Natural killer cell (primary cell): ENCODE measurements at regions not wholly inside any gene's neighbourhood (a gene's known extent, or its start where the extent isn't known, plus 50 kb on each side); places are given as distances from the start of the nearest gene placed in this dataset.

Experiments
- ATAC-seq, 3 donors: fragments of 150-1000 bp in 2 of 3; fragments of 200-7000 bp in 1 of 3; cut with Tn5 transposase; 1 replicate in 1 of 3; 2 replicates in 2 of 3; pipeline ENCODE4 v1.10.0; 2021; ENCODE audit warnings: mild to moderate bottlenecking in 2 of 3, moderate library complexity in 2 of 3
- DNase-seq, 2 donors: peaks; one replicate each; pipeline versions ENCODE4 v3.0.0 to v3.0.0-alpha.2; 2013 to 2021; ENCODE audit warnings: mixed read lengths in 1 of 2
- H3K27ac ChIP-seq: one replicate; pipeline ENCODE4 v1.5.1; 2013; ENCODE audit warnings: mild to moderate bottlenecking, low read length
- H3K27me3 ChIP-seq: one replicate; pipeline ENCODE4 v1.6.1; 2013; ENCODE audit warnings: low read length; ENCODE audit not compliant: control insufficient read depth, insufficient read depth
- H3K36me3 ChIP-seq: one replicate; pipeline ENCODE4 v1.6.1; 2013; ENCODE audit warnings: low read length; ENCODE audit not compliant: control insufficient read depth, insufficient read depth
- H3K4me1 ChIP-seq: one replicate; pipeline ENCODE4 v1.6.1; 2013; ENCODE audit warnings: low read length; ENCODE audit not compliant: control insufficient read depth, insufficient read depth
- H3K4me3 ChIP-seq: one replicate; pipeline ENCODE4 v1.5.1; 2013; ENCODE audit warnings: low read length
- H3K9me3 ChIP-seq: one replicate; pipeline ENCODE4 v1.6.1; 2013; ENCODE audit warnings: low read length; ENCODE audit not compliant: control insufficient read depth, insufficient read depth
- H3K27ac Mint-ChIP-seq, 2 donors: one replicate each; pipeline ENCODE4 v1.8.0; 2022; ENCODE audit warnings: mild to moderate bottlenecking in 2 of 2, mixed read lengths in 2 of 2, moderate library complexity in 1 of 2
- H3K27me3 Mint-ChIP-seq, 2 donors: one replicate each; pipeline ENCODE4 v1.8.0; 2022; ENCODE audit warnings: low read depth in 2 of 2, mixed read lengths in 2 of 2
- H3K36me3 Mint-ChIP-seq: one replicate; pipeline ENCODE4 v1.8.0; 2022; ENCODE audit warnings: mixed read lengths
- H3K4me1 Mint-ChIP-seq, 2 donors: one replicate each; pipeline ENCODE4 v1.8.0; 2022; ENCODE audit warnings: mixed read lengths in 2 of 2
- H3K4me3 Mint-ChIP-seq: one replicate; pipeline ENCODE4 v1.8.0; 2022; ENCODE audit warnings: mild to moderate bottlenecking, moderate library complexity, mixed read lengths
- H3K9me3 Mint-ChIP-seq, 2 donors: one replicate each; pipeline ENCODE4 v1.8.0; 2022; ENCODE audit warnings: mixed read lengths in 2 of 2
- CTCF ChIP-seq: fragments of 200-600 bp; IDR thresholded peaks from one replicate; pipeline ENCODE4 v1.8.0; 2022; ENCODE audit warnings: antibody characterized with exemption
- WGBS: methylation state at CpG from one replicate; pipeline ENCODE4 v1.1.7; 2013; ENCODE audit warnings: missing lambda C conversion rate; ENCODE audit not compliant: insufficient coverage; 5-methylcytosine and 5-hydroxymethylcytosine counted together
- intact Hi-C: fragments of 100-400 bp; cut with micrococcal nuclease; formaldehyde crosslinking; loops from one replicate; pipeline ENCODE4 v1.14.2; 2022

GRCh38 chr2:145649061-145649460 lies 1129.1 kb upstream of the ZEB2 start:
- DNase-seq (no peak), ATAC-seq (no peak)
- 100% methylated on average over 1 of the region's 4 CpGs for WGBS
- intact Hi-C loops: no loop called here
- H3K27me3 Mint-ChIP-seq: no peaks in the 10 kb centered on the region
- Histone ChIP-seq H3K27me3 (no peaks in the 10 kb centered on the region), H3K9me3 (no peaks in the 10 kb centered on the region), H3K4me3 (no peak overlapping the region), H3K36me3 (no peaks in the 10 kb centered on the region), H3K4me1 (no peaks in the 10 kb centered on the region), H3K27ac (no peak overlapping the region)
- no peak overlapping the region for H3K4me3 Mint-ChIP-seq
- no peaks in the 10 kb centered on the region for H3K9me3 Mint-ChIP-seq
- no peaks in the 10 kb centered on the region for H3K36me3 Mint-ChIP-seq
- no peak overlapping the region for H3K27ac Mint-ChIP-seq
- no peak for TF ChIP-seq CTCF
- H3K4me1 Mint-ChIP-seq: no peaks in the 10 kb centered on the region

DNA sequence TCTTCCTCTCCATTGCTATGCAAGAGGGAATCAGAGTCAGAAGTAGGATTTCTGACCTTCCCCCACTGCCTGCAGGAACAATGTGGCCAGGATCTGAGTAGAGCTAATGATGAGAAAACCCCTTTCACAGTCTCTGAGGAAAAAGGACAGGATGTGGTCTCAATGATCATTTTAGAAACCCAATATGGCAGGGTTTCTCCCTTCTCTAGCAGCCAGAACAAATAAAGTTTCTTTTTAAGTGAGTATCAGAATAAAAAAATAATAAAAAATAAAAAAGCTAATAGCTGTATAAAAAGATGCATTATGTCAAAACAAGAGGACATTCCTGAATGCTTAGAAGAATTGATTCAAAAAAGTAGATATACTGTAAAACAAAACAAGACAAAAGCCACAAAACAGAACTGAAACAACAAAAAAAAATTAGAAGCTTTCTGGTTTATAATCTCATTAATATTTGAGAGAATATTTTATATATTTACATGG lies 1124.9 kb upstream of the ZEB2 start:
- no peaks in the 10 kb centered on the region for H3K4me1 Mint-ChIP-seq
- Histone ChIP-seq H3K27ac (no peak overlapping the region), H3K36me3 (no peaks in the 10 kb centered on the region), H3K4me3 (no peak overlapping the region), H3K27me3 (no peaks in the 10 kb centered on the region), H3K4me1 (no peaks in the 10 kb centered on the region), H3K9me3 (no peaks in the 10 kb centered on the region)
- H3K27ac Mint-ChIP-seq: no peak overlapping the region
- intact Hi-C loops: no loop called here
- H3K36me3 Mint-ChIP-seq: no peaks in the 10 kb centered on the region
- DNase-seq (no peak), ATAC-seq (no peak)
- no peaks in the 10 kb centered on the region for H3K27me3 Mint-ChIP-seq
- H3K4me3 Mint-ChIP-seq: no peak overlapping the region
- no peak for TF ChIP-seq CTCF
- no peaks in the 10 kb centered on the region for H3K9me3 Mint-ChIP-seq

DNA sequence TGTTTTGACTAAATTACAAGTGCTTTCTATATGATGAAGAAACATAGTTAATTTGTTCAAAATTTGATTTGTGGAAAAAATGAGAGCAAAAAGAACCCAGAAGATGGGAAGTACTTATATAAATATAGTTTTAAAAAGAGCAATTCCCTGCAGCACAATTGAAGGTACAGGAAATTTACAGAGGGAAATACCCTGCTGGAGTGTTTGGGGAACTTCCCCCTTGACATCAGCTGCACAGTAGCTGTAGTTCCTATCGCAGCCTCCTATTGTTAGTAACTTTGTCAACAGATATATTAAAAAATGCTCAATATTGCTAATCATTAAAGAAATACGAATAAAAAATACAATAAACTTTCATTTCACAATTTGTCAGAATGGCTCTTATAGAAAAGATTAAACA lies 1118.8 kb upstream of the ZEB2 start:
- no peaks in the 10 kb centered on the region for H3K27me3 Mint-ChIP-seq
- no peaks in the 10 kb centered on the region for H3K4me1 Mint-ChIP-seq
- TF ChIP-seq CTCF: no peak
- Histone ChIP-seq H3K36me3 (no peaks in the 10 kb centered on the region), H3K4me1 (no peaks in the 10 kb centered on the region), H3K4me3 (no peak overlapping the region), H3K9me3 (no peaks in the 10 kb centered on the region), H3K27ac (no peak overlapping the region), H3K27me3 (no peaks in the 10 kb centered on the region)
- ATAC-seq (no peak), DNase-seq (no peak)
- WGBS: no CpG with 5 or more reads among the region's 2 CpGs
- H3K9me3 Mint-ChIP-seq: peaks cover 0 to 2% of the 10 kb centered on the region in 2 donors
- no peak overlapping the region for H3K27ac Mint-ChIP-seq
- no peak overlapping the region for H3K4me3 Mint-ChIP-seq
- H3K36me3 Mint-ChIP-seq: no peaks in the 10 kb centered on the region
- intact Hi-C loops: no loop called here

GRCh38 chr2:145635706-145636427 lies 1115.9 kb upstream of the ZEB2 start:
- no peak for TF ChIP-seq CTCF
- no peak for DNase-seq
- Histone ChIP-seq H3K27me3 (no peaks in the 10 kb centered on the region), H3K4me1 (no peaks in the 10 kb centered on the region), H3K36me3 (no peaks in the 10 kb centered on the region), H3K27ac (no peak overlapping the region), H3K4me3 (no peak overlapping the region), H3K9me3 (no peaks in the 10 kb centered on the region)
- H3K4me3 Mint-ChIP-seq: no peak overlapping the region
- peaks cover 0 to 4% of the 10 kb centered on the region in 2 donors for H3K9me3 Mint-ChIP-seq
- no peaks in the 10 kb centered on the region for H3K27me3 Mint-ChIP-seq
- no peak overlapping the region for H3K27ac Mint-ChIP-seq
- H3K36me3 Mint-ChIP-seq: no peaks in the 10 kb centered on the region
- no peak for ATAC-seq
- WGBS: 92% methylated on average over 3 of the region's 3 CpGs
- intact Hi-C loops: no loop called here
- no peaks in the 10 kb centered on the region for H3K4me1 Mint-ChIP-seq
